ENCODE measurements at regions not wholly inside any gene's neighbourhood (a gene's known extent, or its start where the extent isn't known, plus 50 kb on each side); places are given as distances from the start of the nearest gene placed in this dataset.
"Not testable (repeated sequence)": the region's sequence is repeated elsewhere in the genome, so short reads cannot be mapped to it uniquely, and the experiment has no call there.

DNA sequence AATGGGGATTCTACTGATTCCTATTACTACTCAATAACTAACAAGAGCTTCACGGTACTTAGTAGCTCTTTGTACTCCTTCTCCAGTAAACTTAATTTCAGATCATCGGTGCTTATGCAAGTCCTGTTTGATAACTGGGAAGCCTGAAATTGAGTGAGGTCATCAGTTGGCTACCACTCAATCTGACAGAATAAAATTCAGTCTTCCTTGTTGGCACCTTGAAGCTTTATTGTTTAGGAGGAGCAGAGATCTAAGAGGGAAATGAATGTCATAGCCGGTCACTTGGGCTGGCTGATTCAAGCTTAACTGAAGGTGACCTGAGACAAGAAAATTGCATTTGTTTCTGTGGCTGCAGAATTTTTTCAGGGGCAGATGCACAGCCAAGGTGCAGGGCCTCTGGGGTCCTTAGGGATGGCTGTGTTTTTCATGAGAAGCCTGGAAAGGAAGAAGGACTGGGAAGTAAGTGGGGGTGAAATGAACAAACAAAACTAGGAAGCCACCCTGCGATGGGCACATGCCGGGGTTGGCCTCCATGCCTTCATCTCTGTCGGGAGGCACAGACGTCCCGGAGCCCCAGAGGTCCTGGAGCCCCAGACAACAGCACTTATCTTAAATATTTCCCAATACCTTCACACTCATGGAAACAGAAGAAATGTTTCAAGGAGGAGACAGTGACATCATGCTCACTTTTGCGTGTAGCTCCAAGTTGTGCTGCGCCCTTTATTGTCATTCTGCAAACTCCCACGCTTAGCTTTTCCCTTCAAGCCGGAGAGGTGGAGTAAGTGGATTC, 85.0 kb upstream of the KIF5B start:
- DNase-seq (ENCODE audit: low read depth): peak; percentile 31

DNA sequence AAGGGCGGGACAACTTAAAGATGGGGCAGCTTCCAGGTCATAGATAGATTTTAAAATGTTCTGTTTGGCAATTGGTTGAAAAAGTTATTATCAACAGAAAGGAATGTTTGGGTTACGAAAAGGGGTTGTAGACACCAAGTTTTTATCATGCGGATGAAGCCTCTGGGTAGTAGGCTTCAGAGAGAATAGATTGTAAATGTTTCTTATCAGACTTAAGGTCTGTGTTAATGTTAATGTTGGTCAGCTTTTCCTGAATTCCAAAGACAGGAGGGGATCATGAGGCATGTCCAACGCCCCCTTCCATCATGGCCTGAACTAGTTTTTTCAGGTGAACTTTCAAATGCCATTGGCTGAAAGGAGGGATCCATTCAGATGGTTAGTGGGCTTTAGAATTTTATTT, 84.2 kb upstream of the KIF5B start:
- DNase-seq (ENCODE audit: low read depth): no peak

DNA sequence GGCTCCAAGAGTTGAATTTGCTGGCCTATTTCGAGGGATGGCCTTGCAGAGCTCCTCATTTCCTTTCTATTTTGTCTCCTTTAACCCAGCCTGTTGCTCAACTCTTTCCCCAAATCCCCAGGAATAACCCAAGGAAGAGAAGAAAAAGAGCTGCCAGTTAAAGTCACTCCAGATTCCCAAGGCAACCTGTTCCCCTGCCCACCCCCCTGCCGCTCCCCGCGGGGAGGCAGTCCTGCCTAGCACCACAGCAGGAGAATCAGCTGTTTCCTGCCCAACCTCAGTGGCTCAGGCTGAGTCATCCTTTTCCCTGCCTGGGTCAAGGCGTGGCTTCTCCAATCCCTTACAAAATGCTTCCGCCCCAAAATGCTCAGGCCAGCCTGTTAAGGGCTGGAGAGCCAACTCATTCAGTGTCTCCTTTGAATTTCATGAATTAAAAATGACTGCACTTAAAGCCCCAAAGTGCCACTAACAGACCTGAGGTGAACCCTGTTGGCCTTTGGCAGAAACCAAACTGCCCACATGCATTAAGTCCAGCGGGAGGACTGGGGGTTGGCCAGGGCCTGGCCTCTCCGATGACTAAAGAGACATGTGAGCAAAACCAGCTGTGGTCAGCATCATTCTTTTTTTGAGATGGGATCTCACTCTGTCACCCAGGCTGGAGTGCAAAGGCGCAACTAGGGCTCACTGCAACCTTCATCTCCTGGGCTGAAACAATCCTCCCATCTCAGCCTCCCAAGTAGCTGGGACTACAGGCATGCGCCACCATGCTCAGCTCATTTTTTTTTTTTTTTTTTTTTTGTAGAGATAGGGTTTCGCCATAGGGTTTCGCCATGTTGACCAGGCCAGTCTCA, 83.2 kb upstream of the KIF5B start:
- DNase-seq (ENCODE audit: low read depth): peak; percentile 96

DNA sequence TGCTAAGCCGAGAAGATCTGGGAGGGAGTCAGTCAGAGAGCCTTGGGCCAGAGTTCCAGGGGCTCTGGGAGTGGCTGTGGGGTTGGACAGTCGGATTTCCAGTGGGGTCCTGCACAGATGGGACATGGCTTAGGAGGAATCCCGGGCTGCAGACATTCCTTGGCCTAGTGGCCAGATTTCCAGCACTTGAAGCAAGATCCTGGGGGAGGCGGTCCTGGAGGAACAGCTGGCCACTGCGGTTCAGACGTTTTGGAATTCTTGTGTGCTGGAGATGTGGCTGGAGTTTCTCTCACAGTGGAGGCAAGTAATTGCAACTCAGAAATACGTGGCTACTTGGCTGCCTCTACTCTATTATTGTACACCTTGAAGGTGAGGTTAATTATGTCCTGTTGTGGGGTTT, 80.7 kb upstream of the KIF5B start:
- DNase-seq (ENCODE audit: low read depth): not testable (repeated sequence)

- not testable (repeated sequence) for DNase-seq (ENCODE audit: low read depth)
Observed at GRCh38 chr10:32135796-32136195, 79.6 kb upstream of the KIF5B start.

DNA sequence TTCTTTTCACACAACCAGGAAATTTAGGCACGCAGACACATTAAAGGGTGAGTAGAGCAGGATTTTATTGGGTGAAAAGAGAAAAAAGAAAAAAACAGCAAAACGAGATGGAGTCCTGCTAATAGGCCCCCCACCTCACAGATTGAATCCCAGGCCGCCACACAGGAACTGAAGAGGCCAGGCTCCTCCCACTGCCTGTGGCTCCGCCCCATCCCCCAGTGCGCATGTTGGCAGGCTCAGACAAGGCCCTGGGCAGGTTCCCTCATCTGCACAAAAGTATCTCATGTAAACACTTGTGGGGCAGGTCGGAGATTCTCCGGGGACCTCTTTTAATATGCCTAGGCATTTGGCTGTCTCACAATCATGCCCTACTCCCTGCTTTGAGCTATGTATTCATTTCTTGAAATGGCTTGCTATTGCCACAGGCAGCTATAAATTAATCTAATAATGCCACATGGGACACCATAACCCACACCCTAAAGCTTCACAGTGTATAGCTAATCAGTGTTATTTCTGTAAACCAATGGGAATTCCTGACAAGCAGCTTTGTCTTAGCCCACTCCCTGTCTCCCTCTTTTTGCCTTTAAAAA, 76.2 kb upstream of the KIF5B start:
- no peak for DNase-seq (ENCODE audit: low read depth)

DNA sequence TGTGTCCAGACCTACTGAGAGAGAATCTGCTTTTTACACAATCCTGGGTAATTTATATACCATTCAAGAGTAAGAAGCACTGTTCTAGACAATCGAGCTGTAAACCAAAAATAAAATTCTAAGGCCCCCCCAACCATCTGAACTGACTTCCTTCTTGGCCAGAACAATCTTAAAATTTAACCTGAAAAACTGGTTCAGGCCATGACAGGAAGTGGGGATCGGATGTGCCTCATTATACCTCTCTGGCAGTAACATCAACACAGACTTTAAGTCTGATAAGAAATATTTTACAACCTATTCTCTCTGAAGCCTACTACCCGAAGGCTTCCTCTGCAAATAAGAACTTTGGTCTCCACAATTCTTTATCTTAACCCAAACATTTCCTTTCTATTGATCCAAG, 75.2 kb upstream of the KIF5B start:
- no peak for DNase-seq (ENCODE audit: low read depth)

DNA sequence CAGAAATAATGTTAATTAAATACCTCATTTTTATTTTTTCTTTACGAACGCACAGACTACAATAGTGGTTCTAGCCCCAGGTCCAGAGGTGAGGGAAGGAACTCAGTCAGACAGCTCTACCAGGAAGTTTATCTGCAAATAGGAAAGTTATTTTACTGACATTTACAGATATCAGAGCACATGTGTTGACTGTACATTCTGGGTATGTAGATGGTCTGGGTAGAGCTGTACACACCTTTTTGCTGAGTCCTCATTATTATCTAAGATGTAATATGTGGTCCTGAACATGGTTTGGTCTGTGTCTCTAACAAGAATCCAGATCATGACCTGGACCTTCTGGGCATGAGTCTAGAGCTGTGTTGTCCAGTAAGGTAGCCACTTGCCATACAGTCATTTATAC, 74.6 kb upstream of the KIF5B start:
- no peak for DNase-seq (ENCODE audit: low read depth)

- DNase-seq (ENCODE audit: low read depth): no peak
Observed at GRCh38 chr10:32125023-32125422, 68.8 kb upstream of the KIF5B start.

DNA sequence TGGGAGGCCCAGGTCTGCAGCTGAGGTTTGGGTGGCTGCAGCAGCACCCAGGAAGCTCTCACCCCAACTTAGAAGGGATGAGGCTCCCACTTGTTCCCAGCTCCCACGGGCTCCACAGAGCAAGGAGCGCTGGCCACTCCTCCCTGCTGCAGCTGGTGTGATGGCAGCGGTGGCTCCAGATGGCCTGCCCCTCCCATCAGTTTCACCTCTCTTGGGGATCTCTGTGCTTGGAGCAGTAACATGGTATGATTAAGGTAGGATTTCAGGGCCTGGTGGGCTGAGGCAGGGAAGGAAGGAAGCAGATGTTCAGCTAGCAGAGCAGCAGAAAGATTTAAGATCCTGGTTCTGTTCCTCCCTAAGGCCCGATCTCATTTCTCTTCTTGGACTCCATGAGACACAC, 66.8 kb upstream of the KIF5B start:
- DNase-seq (ENCODE audit: low read depth): no peak

DNA sequence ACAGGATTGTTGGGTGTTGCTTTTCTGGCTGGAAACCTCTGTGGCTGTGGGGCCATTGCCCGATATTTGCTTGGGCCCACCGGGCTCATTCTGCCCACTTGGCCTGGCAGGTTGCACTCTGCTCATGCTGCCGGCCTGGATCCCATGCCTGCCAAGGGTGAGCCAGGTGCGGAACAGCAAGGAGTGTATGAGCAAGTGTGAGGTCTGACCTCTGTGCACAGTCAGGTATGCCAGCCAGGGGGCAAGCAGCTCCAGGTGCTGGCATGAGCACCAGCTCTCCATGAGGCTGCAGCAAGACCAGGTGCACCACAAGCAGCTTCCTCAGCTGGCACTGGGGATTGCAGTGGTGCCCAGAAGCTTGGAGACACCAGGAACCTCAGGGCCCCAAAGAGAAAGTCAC, 65.4 kb upstream of the KIF5B start:
- DNase-seq (ENCODE audit: low read depth): no peak

- DNase-seq (ENCODE audit: low read depth): no peak
Observed at GRCh38 chr10:32120147-32120546, 63.9 kb upstream of the KIF5B start.

GRCh38 chr10:32114508-32114907, 58.3 kb upstream of the KIF5B start:
- DNase-seq (ENCODE audit: low read depth): no peak

DNA sequence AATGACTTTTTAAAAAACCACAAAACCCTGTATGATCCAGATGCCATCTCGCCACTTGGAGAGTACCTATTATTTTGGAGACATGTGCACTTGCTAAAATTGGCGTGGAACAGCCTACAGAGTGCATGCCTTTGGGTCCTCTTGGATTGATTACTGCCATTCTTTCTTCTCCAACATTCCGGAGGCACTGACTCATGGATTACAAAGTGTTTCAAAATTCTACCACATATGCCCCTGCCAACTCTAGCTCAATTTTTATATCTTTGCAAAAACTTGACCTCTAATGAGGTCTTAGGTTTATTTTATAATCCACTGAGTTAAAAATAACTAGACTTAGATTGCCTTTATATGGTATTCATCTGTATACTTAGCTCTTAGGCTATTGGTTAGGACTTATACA, 55.8 kb upstream of the KIF5B start:
- DNase-seq (ENCODE audit: low read depth): peak; percentile 61

GRCh38 chr10:32111585-32111984, 55.4 kb upstream of the KIF5B start:
- DNase-seq (ENCODE audit: low read depth): no peak

- no peak for DNase-seq (ENCODE audit: low read depth)
Observed at GRCh38 chr10:32110790-32111189, 54.6 kb upstream of the KIF5B start.

DNA sequence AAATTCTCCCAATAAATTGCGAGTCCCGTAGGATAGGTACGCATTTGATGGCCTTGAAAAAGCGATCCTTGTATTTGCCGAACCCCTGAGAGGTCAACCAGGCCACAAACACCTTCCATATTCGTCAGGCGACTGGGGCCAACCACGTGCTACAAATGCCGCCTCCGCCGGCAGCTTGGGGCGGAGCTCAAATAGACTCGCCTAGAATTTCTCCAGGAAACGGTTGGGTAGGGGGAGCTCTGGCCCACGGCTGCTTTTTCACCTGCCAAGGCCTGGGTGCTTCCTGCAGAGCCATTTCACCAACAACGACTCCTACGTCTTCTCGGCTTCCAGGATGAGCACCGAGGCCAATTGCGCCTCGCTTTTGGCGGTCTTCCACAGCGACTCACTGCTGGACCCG, 53.4 kb upstream of the KIF5B start:
- DNase-seq (ENCODE audit: low read depth): no peak
